HEK293T (cell line): ENCODE measurements at regions not wholly inside any gene's neighbourhood (a gene's known extent, or its start where the extent isn't known, plus 50 kb on each side); places are given as distances from the start of the nearest gene placed in this dataset.

ENCODE experiments used
- CTCF ChIA-PET: fragments of 350-600 bp; formaldehyde crosslinking; extraction: SDS; loops from one replicate; lab custom pipeline; 2021; ENCODE audit warnings: antibody characterized with exemption, inconsistent platforms; lab: Yijun Ruan, JAX
- POLR2A ChIA-PET: fragments of 350-600 bp; formaldehyde crosslinking; extraction: SDS; loops from one replicate; lab custom pipeline; 2020; ENCODE audit warnings: antibody characterized with exemption, inconsistent platforms; lab: Yijun Ruan, JAX
- DNase-seq: peaks from one replicate; pipeline ENCODE4 v3.0.0; 2012; ENCODE audit warnings: mixed read lengths; ENCODE audit errors: extremely low spot score
- ARNT ChIP-seq: fragments of 450-650 bp; IDR thresholded peaks from 2 replicates; pipeline ENCODE4 v1.6.1; 2017; ENCODE audit warnings: mild to moderate bottlenecking
- BHLHE40 ChIP-seq: fragments of 450-650 bp; IDR thresholded peaks from 2 replicates; pipeline ENCODE4 v1.6.1; 2016; ENCODE audit warnings: mild to moderate bottlenecking, moderate library complexity, borderline replicate concordance
- CTBP1 ChIP-seq: fragments of 450-650 bp; IDR thresholded peaks from 2 replicates; pipeline ENCODE4 v1.6.1; 2016; ENCODE audit warnings: borderline replicate concordance
- ELF4 ChIP-seq: fragments of 450-650 bp; IDR thresholded peaks from 2 replicates; pipeline ENCODE4 v1.6.1; 2017; ENCODE audit warnings: antibody characterized with exemption
- FOXA1 ChIP-seq: fragments of 450-650 bp; IDR thresholded peaks from 2 replicates; pipeline ENCODE4 v1.6.1; 2016; ENCODE audit warnings: mild to moderate bottlenecking
- FOXK2 ChIP-seq: fragments of 450-650 bp; IDR thresholded peaks from 2 replicates; pipeline ENCODE4 v1.6.1; 2016; ENCODE audit warnings: mild to moderate bottlenecking
- FOXM1 ChIP-seq: fragments of 450-650 bp; IDR thresholded peaks from 2 replicates; pipeline ENCODE4 v1.6.1; 2017; ENCODE audit warnings: mild to moderate bottlenecking, borderline replicate concordance
- HDGF ChIP-seq: fragments of 450-650 bp; IDR thresholded peaks from 2 replicates; pipeline ENCODE4 v1.6.1; 2017; ENCODE audit warnings: antibody characterized with exemption, borderline replicate concordance
- L3MBTL2 ChIP-seq: fragments of 450-650 bp; conservative IDR thresholded peaks from 2 replicates; pipeline ENCODE4 v1.6.1; 2016; ENCODE audit warnings: mild to moderate bottlenecking
- LEF1 ChIP-seq: fragments of 450-650 bp; IDR thresholded peaks from 2 replicates; pipeline ENCODE4 v1.6.1; 2017; ENCODE audit warnings: mild to moderate bottlenecking, borderline replicate concordance
- NFRKB ChIP-seq: fragments of 450-650 bp; IDR thresholded peaks from 2 replicates; pipeline ENCODE4 v1.6.1; 2016; ENCODE audit warnings: mild to moderate bottlenecking, moderate library complexity
- PKNOX1 ChIP-seq: fragments of 450-650 bp; IDR thresholded peaks from 2 replicates; pipeline ENCODE4 v1.6.1; 2016
- SP1 ChIP-seq: fragments of 450-650 bp; IDR thresholded peaks from 2 replicates; pipeline ENCODE4 v1.6.1; 2017
- SUZ12 ChIP-seq: fragments of 450-650 bp; IDR thresholded peaks from 2 replicates; pipeline ENCODE4 v1.6.1; 2016; ENCODE audit warnings: mild to moderate bottlenecking
- TARDBP ChIP-seq: fragments of 450-650 bp; IDR thresholded peaks from 2 replicates; pipeline ENCODE4 v1.6.1; 2016
- ZNF384 ChIP-seq: fragments of 450-650 bp; IDR thresholded peaks from 2 replicates; pipeline ENCODE4 v1.6.1; 2016

- POLR2A ChIA-PET, result no interaction called here
Measured at GRCh38 chr9:108761655-108762347, 94.0 kb downstream of the ACTL7B start.

GRCh38 chr9:108760841-108761240, 94.9 kb downstream of the ACTL7B start:
- TF ChIP-seq FOXM1, result no peak
- no peak for TF ChIP-seq BHLHE40
- no peak for TF ChIP-seq CTBP1
- TF ChIP-seq SP1, result no peak
- TF ChIP-seq TARDBP, result no peak
- TF ChIP-seq ZNF384, result no peak
- TF ChIP-seq ARNT, result no peak
- TF ChIP-seq NFRKB, result no peak
- TF ChIP-seq FOXK2, result no peak
- TF ChIP-seq FOXA1, result no peak
- no peak for TF ChIP-seq L3MBTL2
- CTCF ChIA-PET, result interaction anchor here (0.8 to 1.8 kb wide), 2 partner anchors 15 to 26 kb away, joined by 4 read pairs; no protein-coding TSS in a partner anchor
- POLR2A ChIA-PET, result no interaction called here
- no peak for DNase-seq

More at GRCh38 chr9:108761655-108762347, 94.0 kb downstream of the ACTL7B start:
- DNase-seq, result peak; percentile 75
- CTCF ChIA-PET, result interaction anchor here (0.6 to 1.8 kb wide), 5 partner anchors 25 to 1339 kb away, joined by 3 to 6 read pairs (median 4); no protein-coding TSS in a partner anchor
- no peak for TF ChIP-seq PKNOX1
- TF ChIP-seq LEF1, result no peak
- no peak for TF ChIP-seq FOXA1
- TF ChIP-seq NFRKB, result no peak
- TF ChIP-seq L3MBTL2, result no peak
- TF ChIP-seq FOXK2, result no peak
- no peak for TF ChIP-seq ELF4
- no peak for TF ChIP-seq ARNT
- no peak for TF ChIP-seq CTBP1
- TF ChIP-seq TARDBP, result no peak

DNA sequence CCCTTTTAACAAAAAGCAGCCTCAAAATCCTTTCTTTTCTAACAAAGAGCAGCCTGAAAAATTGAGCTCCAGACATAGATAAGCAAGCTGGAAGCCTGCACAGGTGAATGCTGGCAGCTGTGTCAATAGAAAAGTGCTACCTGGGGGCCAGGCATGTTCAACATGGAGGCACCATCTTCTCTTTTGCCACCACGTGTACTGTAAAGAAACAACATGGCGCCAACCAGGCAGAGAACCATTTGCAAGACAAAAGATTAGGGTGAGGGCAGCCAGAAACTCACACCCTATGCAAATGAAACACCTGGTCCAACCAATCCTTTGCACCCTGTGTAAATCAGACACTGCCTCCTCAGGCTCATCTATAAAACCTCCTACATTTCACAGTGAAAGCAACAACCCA, 96.0 kb downstream of the ACTL7B start:
- ChIA-PET CTCF (interaction anchor here (0.7 kb wide), 1 partner anchor 12 kb away, joined by 3 read pairs; no protein-coding TSS in a partner anchor), POLR2A (no interaction called here)
- DNase-seq, result no peak

GRCh38 chr9:108759399-108759798, 96.4 kb downstream of the ACTL7B start:
- no peak for DNase-seq
- no peak for TF ChIP-seq L3MBTL2
- no peak for TF ChIP-seq FOXA1
- TF ChIP-seq HDGF, result no peak
- no peak for TF ChIP-seq FOXK2
- no peak for TF ChIP-seq ELF4
- no peak for TF ChIP-seq BHLHE40
- TF ChIP-seq ZNF384, result no peak
- TF ChIP-seq SUZ12, result no peak
- no peak for TF ChIP-seq TARDBP
- TF ChIP-seq FOXM1, result no peak
- no peak for TF ChIP-seq SP1
- TF ChIP-seq ARNT, result no peak
- no peak for TF ChIP-seq CTBP1
- no peak for TF ChIP-seq NFRKB
- CTCF ChIA-PET, result interaction anchor here (0.7 kb wide), 1 partner anchor 12 kb away, joined by 3 read pairs; no protein-coding TSS in a partner anchor
- POLR2A ChIA-PET, result no interaction called here

More for the DNA sequence above, 96.0 kb downstream of the ACTL7B start:
- TF ChIP-seq LEF1, result no peak
- TF ChIP-seq ARNT, result no peak
- TF ChIP-seq FOXK2, result no peak
- TF ChIP-seq NFRKB, result no peak
- TF ChIP-seq FOXA1, result no peak
- TF ChIP-seq TARDBP, result no peak
- TF ChIP-seq CTBP1, result no peak
- no peak for TF ChIP-seq SUZ12
- TF ChIP-seq HDGF, result no peak
- no peak for TF ChIP-seq L3MBTL2
- no peak for TF ChIP-seq PKNOX1
- TF ChIP-seq SP1, result no peak
- no peak for TF ChIP-seq FOXM1

DNA sequence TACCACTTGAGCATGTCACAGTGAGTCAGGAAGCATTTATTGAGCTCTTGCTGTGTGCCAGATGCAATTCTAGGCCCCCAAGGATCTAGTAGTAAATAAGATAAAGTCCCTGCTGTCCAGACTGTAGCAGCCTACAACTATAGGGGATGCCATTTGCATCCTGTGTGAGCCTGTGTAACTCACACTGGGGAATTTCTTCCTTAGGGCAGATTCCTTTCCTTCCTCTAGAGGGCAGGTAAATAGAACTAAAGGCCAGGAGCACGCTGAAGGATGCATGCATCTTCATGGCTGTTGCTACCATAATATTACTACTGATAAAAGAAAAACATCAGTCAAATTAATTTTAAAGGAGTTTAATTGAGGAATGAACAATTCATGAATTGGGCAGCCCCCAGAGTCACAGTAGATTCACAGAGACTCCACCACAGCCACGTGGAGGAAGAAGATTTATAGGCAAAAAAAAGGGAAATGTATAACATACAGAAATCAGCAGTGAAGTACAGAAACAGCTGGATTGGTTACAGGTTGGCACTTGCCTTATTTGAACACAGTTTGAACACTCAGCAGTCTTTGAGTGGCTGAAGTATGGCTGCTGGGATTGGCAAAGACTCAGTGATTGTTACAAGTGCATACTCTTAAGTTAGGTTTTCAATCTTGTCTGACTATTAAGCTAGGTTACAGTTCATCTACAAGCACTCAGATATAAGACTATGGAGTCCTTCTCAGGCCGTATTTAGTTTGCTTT, 98.9 kb downstream of the ACTL7B start:
- ChIA-PET POLR2A (no interaction called here), CTCF (interaction anchor here (0.7 to 0.9 kb wide), 2 partner anchors 10 to 1201 kb away, joined by 3 read pairs; no protein-coding TSS in a partner anchor)
- no peak for TF ChIP-seq BHLHE40
- no peak for TF ChIP-seq ELF4
- DNase-seq, result no peak

GRCh38 chr9:108755979-108756378, 99.8 kb downstream of the ACTL7B start:
- TF ChIP-seq CTBP1 (no peak), PKNOX1 (no peak), NFRKB (no peak), ARNT (no peak), SP1 (no peak), BHLHE40 (no peak), FOXK2 (no peak)
- POLR2A ChIA-PET, result no interaction called here
- CTCF ChIA-PET, result interaction anchor here (0.6 kb wide), 1 partner anchor 1178 kb away, joined by 3 read pairs; no protein-coding TSS in a partner anchor

More at GRCh38 chr9:108755979-108756378, 99.8 kb downstream of the ACTL7B start:
- DNase-seq, result no peak
